ENCODE measurements at regions not wholly inside any gene's neighbourhood (a gene's known extent, or its start where the extent isn't known, plus 50 kb on each side); places are given as distances from the start of the nearest gene placed in this dataset.
A peak's percentile ranks its signal among the peaks of the same experiment; 100 is the strongest.

- DNase-seq, result no peak
Observed at GRCh38 chr10:78914502-78915189, 154.1 kb upstream of the ZMIZ1 start.

GRCh38 chr10:78915190-78915518 lies 153.6 kb upstream of the ZMIZ1 start:
- DNase-seq, result no peak

GRCh38 chr10:78916227-78916626 lies 152.5 kb upstream of the ZMIZ1 start:
- DNase-seq, result no peak

- no peak for DNase-seq
Observed at GRCh38 chr10:78919181-78919966, 149.4 kb upstream of the ZMIZ1 start.

GRCh38 chr10:78920011-78920410 lies 148.8 kb upstream of the ZMIZ1 start:
- no peak for DNase-seq

- DNase-seq, result no peak
Observed at GRCh38 chr10:78921895-78922294, 146.9 kb upstream of the ZMIZ1 start.

GRCh38 chr10:78923647-78924318 lies 145.0 kb upstream of the ZMIZ1 start:
- no peak for DNase-seq

- DNase-seq, result no peak
Observed at GRCh38 chr10:78924319-78925003, 144.3 kb upstream of the ZMIZ1 start.

GRCh38 chr10:78925275-78925674 lies 143.5 kb upstream of the ZMIZ1 start:
- DNase-seq, result no peak

GRCh38 chr10:78925800-78926319 lies 142.9 kb upstream of the ZMIZ1 start:
- no peak for DNase-seq

GRCh38 chr10:78927257-78927995 lies 141.3 kb upstream of the ZMIZ1 start:
- no peak for DNase-seq

GRCh38 chr10:78928330-78928729 lies 140.4 kb upstream of the ZMIZ1 start:
- DNase-seq, result no peak

- DNase-seq, result no peak
Observed at GRCh38 chr10:78929541-78929940, 139.2 kb upstream of the ZMIZ1 start.

GRCh38 chr10:78931321-78932053 lies 137.3 kb upstream of the ZMIZ1 start:
- DNase-seq, result no peak

- no peak for DNase-seq
Observed at GRCh38 chr10:78932054-78932386, 136.7 kb upstream of the ZMIZ1 start.

- DNase-seq, result no peak
Observed at GRCh38 chr10:78932861-78933260, 135.9 kb upstream of the ZMIZ1 start.

- peak in 1 of 6 experiments; percentile 4 for DNase-seq
Observed at GRCh38 chr10:78933828-78934531, 134.8 kb upstream of the ZMIZ1 start.

GRCh38 chr10:78934532-78934898 lies 134.3 kb upstream of the ZMIZ1 start:
- DNase-seq, result no peak

- DNase-seq, result no peak
Observed at GRCh38 chr10:78934994-78935602, 133.7 kb upstream of the ZMIZ1 start.

GRCh38 chr10:78935697-78936407 lies 132.9 kb upstream of the ZMIZ1 start:
- DNase-seq, result no peak
